ENCODE measurements at regions not wholly inside any gene's neighbourhood (a gene's known extent, or its start where the extent isn't known, plus 50 kb on each side); places are given as distances from the start of the nearest gene placed in this dataset.

GRCh38 chr2:59047373-59047995 is 806.4 kb upstream of the FANCL start:
- Histone ChIP-seq H3K27me3 (replicated peaks in 1 of 4; ENCODE audit: control insufficient read depth in 3 of 4, extremely low read depth in 1 of 4, insufficient read depth in 3 of 4, low read length in 3 of 4) (no peaks in the 10 kb centered on the region), H2BK20ac (ENCODE audit: low read length) (no peak overlapping the region), H3K4me1 (replicated peaks in 1 of 4; ENCODE audit: control insufficient read depth in 3 of 4, insufficient read depth in 4 of 4, low read length in 3 of 4) (no peaks in the 10 kb centered on the region), H3K79me1 (ENCODE audit: low read depth, low read length) (no peaks in the 10 kb centered on the region), H3K4ac (replicated peaks; ENCODE audit: insufficient read length, low read depth, low read length) (no peak overlapping the region), H4K20me1 (replicated peaks in 1 of 2; ENCODE audit: control insufficient read depth in 1 of 2, insufficient read depth in 2 of 2, low read length in 2 of 2) (no peaks in the 10 kb centered on the region), H2BK120ac (replicated peaks; ENCODE audit: low read depth, low read length) (no peak overlapping the region), H3K9ac (replicated peaks in 1 of 4; ENCODE audit: extremely low read depth in 1 of 4, low read depth in 3 of 4, low read length in 3 of 4) (no peak overlapping the region), H3K23me2 (ENCODE audit: low read depth, low read length) (no peaks in the 10 kb centered on the region), H3K36me3 (ENCODE audit: control insufficient read depth in 2 of 4, insufficient read depth in 4 of 4, low read length in 3 of 4) (no peaks in the 10 kb centered on the region), H3K23ac (ENCODE audit: insufficient read length) (no peak overlapping the region), H3K79me2 (ENCODE audit: control insufficient read depth in 1 of 2, insufficient read depth in 2 of 2, low read length in 2 of 2) (no peaks in the 10 kb centered on the region), H3K14ac (ENCODE audit: insufficient read length) (no peak overlapping the region), H4K5ac (ENCODE audit: insufficient read length, low read depth, low read length) (no peak overlapping the region), H2AK5ac (ENCODE audit: low read depth, low read length) (no peak overlapping the region), H2AFZ (ENCODE audit: low read length) (no peak overlapping the region), H3K4me3 (ENCODE audit: extremely low read depth in 1 of 4, insufficient read depth in 2 of 4, low read depth in 3 of 4, low read length in 4 of 4) (no peak overlapping the region), H3K56ac (replicated peaks; ENCODE audit: insufficient read length, low read depth, low read length) (no peak overlapping the region), H3K27ac (ENCODE audit: low read depth, low read length) (no peak overlapping the region), H2BK12ac (ENCODE audit: low read depth, low read length) (no peak overlapping the region), H4K8ac (ENCODE audit: extremely low read depth, insufficient read depth, low read length) (no peak overlapping the region), H2BK5ac (ENCODE audit: low read depth, low read length) (no peak overlapping the region), H2BK15ac (ENCODE audit: low read length) (no peak overlapping the region), H3K18ac (ENCODE audit: extremely low read depth, low read length) (no peak overlapping the region), H3K4me2 (ENCODE audit: insufficient read depth in 1 of 2, low read depth in 2 of 2, low read length in 2 of 2) (no peak overlapping the region), H4K91ac (replicated peaks; ENCODE audit: insufficient read length, low read length) (no peak overlapping the region), H3K9me3 (ENCODE audit: insufficient read depth in 2 of 2, low read depth in 1 of 2, low read length in 1 of 2) (no peaks in the 10 kb centered on the region)
- TF ChIP-seq SP4 (IDR thresholded peaks at IDR 0.05; ENCODE audit: low read length) = no peak
- TF ChIP-seq TAF7 (optimal IDR thresholded peaks at IDR 0.05; ENCODE audit: borderline replicate concordance, low read depth, low read length) = no peak
- no peak for TF ChIP-seq YY1 (IDR thresholded peaks at IDR 0.05; ENCODE audit: low read depth, low read length)
- no peak for TF ChIP-seq TCF12 (IDR thresholded peaks at IDR 0.05; ENCODE audit: low read depth, low read length)
- no peak for TF ChIP-seq EZH2 (IDR thresholded peaks at IDR 0.05; ENCODE audit: low read depth, low read length, severe bottlenecking)
- no peak for TF ChIP-seq SP1 (IDR thresholded peaks at IDR 0.05; ENCODE audit: low read depth, low read length)
- TF ChIP-seq HDAC6 (IDR thresholded peaks at IDR 0.05; ENCODE audit: low read depth, low read length) = no peak
- no peak for TF ChIP-seq NRF1 (IDR thresholded peaks at IDR 0.05; ENCODE audit: low read depth, low read length)
- TF ChIP-seq ATF3 (IDR thresholded peaks at IDR 0.05; ENCODE audit: insufficient read depth, low read depth, low read length) = no peak
- TF ChIP-seq E2F6 (IDR thresholded peaks at IDR 0.05) = no peak
- 87% methylated on average over 4 of the region's 4 CpGs; no CpG with 5 or more reads in 1 of the 2 experiments for WGBS, 2 experiments (ENCODE audit: extremely low coverage in 1 of 2, insufficient coverage in 1 of 2, insufficient read length in 1 of 2, insufficient replicate concordance in 2 of 2, low coverage in 1 of 2, low lambda C conversion rate in 2 of 2, missing lambda C conversion rate in 1 of 2)
- POLR2A ChIA-PET (ENCODE audit: partially characterized antibody) = no interaction called here
- no peak for FAIRE-seq
- CTCF ChIA-PET (ENCODE audit: partially characterized antibody) = interaction anchor here (1.0 to 3.1 kb wide), 3 partner anchors 16 to 35 kb away, joined by 3 to 12 read pairs (median 5); no protein-coding TSS in a partner anchor
- no peak for DNase-seq (ENCODE audit: low read depth in 1 of 2, low spot score in 2 of 2)
